ENCODE measurements at regions not wholly inside any gene's neighbourhood (a gene's known extent, or its start where the extent isn't known, plus 50 kb on each side); places are given as distances from the start of the nearest gene placed in this dataset.
A peak's percentile ranks its signal among the peaks of the same experiment; 100 is the strongest.

GRCh38 chr11:71357414-71357813 lies 90.8 kb downstream of the DHCR7 start:
- DNase-seq (ENCODE audit: low spot score) (no peak), FAIRE-seq (no peak)

- DNase-seq (ENCODE audit: low spot score) (no peak), FAIRE-seq (no peak)
Measured at GRCh38 chr11:71356904-71357303, 91.3 kb downstream of the DHCR7 start.

GRCh38 chr11:71356280-71356876 lies 91.8 kb downstream of the DHCR7 start:
- FAIRE-seq (no peak), DNase-seq (ENCODE audit: low spot score) (no peak)

GRCh38 chr11:71355281-71355680 lies 92.9 kb downstream of the DHCR7 start:
- no peak for DNase-seq (ENCODE audit: low spot score)
- FAIRE-seq: no peak

GRCh38 chr11:71354394-71355105 lies 93.6 kb downstream of the DHCR7 start:
- no peak for DNase-seq (ENCODE audit: low spot score)
- FAIRE-seq: no peak

GRCh38 chr11:71352748-71353147 lies 95.4 kb downstream of the DHCR7 start:
- FAIRE-seq (no peak), DNase-seq (ENCODE audit: low spot score) (no peak)

GRCh38 chr11:71352226-71352625 lies 96.0 kb downstream of the DHCR7 start:
- DNase-seq (ENCODE audit: low spot score) (no peak), FAIRE-seq (no peak)

GRCh38 chr11:71349627-71350026 lies 97.2 kb upstream of the SHANK2 start:
- no peak for FAIRE-seq
- DNase-seq (ENCODE audit: low spot score): no peak

- FAIRE-seq: no peak
- DNase-seq (ENCODE audit: low spot score): no peak
Measured at GRCh38 chr11:71343828-71344400, 91.5 kb upstream of the SHANK2 start.

GRCh38 chr11:71342951-71343827 lies 90.8 kb upstream of the SHANK2 start:
- FAIRE-seq (peak; percentile 37), DNase-seq (ENCODE audit: low spot score) (peak; percentile 47)

- FAIRE-seq (no peak), DNase-seq (ENCODE audit: low spot score) (no peak)
Measured at GRCh38 chr11:71342116-71342515, 89.7 kb upstream of the SHANK2 start.

- FAIRE-seq (peak; percentile 20), DNase-seq (ENCODE audit: low spot score) (no peak)
Measured at GRCh38 chr11:71341596-71341995, 89.2 kb upstream of the SHANK2 start.

GRCh38 chr11:71341173-71341572 lies 88.8 kb upstream of the SHANK2 start:
- FAIRE-seq (no peak), DNase-seq (ENCODE audit: low spot score) (no peak)

- FAIRE-seq: no peak
- no peak for DNase-seq (ENCODE audit: low spot score)
Measured at GRCh38 chr11:71340086-71340606, 87.8 kb upstream of the SHANK2 start.

GRCh38 chr11:71339396-71339881 lies 87.1 kb upstream of the SHANK2 start:
- no peak for FAIRE-seq
- peak; percentile 31 for DNase-seq (ENCODE audit: low spot score)

GRCh38 chr11:71338801-71339395 lies 86.5 kb upstream of the SHANK2 start:
- FAIRE-seq: no peak
- DNase-seq (ENCODE audit: low spot score): no peak

- FAIRE-seq (no peak), DNase-seq (ENCODE audit: low spot score) (no peak)
Measured at GRCh38 chr11:71336996-71337754, 84.8 kb upstream of the SHANK2 start.

GRCh38 chr11:71336176-71336995 lies 84.0 kb upstream of the SHANK2 start:
- no peak for FAIRE-seq

GRCh38 chr11:71335371-71335770 lies 83.0 kb upstream of the SHANK2 start:
- no peak for DNase-seq (ENCODE audit: low spot score)
- FAIRE-seq: no peak

More at GRCh38 chr11:71336176-71336995, 84.0 kb upstream of the SHANK2 start:
- no peak for DNase-seq (ENCODE audit: low spot score)

Data from urothelium cell line (cell line).